GM18502 (cell line): ENCODE measurements at regions not wholly inside any gene's neighbourhood (a gene's known extent, or its start where the extent isn't known, plus 50 kb on each side); places are given as distances from the start of the nearest gene placed in this dataset.
"Not testable (repeated sequence)": the region's sequence is repeated elsewhere in the genome, so short reads cannot be mapped to it uniquely, and the experiment has no call there.

Experiments
- ATAC-seq: cut with Tn5 transposase; IDR thresholded peaks from one replicate; pipeline ENCODE4 v1.9.1; 2021; ENCODE audit warnings: mild to moderate bottlenecking; ENCODE audit not compliant: unreplicated experiment, poor library complexity

DNA sequence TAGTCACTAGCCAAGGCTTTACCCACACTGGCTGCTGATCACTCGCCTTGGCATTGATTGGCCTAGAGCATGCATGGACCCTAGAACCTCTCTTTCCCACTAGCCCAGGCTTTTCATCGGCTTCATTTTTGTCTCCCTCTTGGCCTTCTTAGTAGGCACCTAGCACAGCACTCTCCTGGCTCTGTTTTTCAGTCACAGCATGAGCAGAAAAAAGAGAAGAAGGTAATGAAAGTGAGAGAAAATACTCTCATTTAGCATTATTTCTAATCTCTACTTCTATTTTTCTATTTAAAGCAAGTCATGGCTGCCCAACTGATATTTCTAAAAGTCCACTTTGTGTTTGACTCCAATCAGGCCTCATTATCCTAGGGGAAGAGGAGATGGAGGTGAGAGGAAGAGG, 267.2 kb downstream of the FBXO8 start:
- no peak for ATAC-seq

DNA sequence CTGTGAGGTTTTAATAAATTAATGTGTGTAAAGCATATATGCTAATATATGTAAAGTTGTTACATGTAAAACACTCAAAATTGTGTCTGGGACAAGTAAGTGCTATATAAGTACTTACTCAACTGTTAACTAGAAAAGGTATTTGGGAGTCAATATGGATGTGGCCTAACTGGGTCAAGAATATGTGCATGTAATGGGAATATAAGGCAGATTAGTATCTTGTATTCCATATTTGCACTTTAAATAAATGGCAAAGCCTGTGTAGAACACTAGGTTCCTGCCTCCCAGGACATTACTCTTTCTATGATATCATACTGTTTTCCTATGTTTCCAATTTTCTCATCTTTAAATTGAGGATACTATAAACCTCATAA, 270.6 kb downstream of the FBXO8 start:
- no peak for ATAC-seq

- ATAC-seq: no peak
Observed at GRCh38 chr4:174012135-174012885, 271.2 kb downstream of the FBXO8 start.

DNA sequence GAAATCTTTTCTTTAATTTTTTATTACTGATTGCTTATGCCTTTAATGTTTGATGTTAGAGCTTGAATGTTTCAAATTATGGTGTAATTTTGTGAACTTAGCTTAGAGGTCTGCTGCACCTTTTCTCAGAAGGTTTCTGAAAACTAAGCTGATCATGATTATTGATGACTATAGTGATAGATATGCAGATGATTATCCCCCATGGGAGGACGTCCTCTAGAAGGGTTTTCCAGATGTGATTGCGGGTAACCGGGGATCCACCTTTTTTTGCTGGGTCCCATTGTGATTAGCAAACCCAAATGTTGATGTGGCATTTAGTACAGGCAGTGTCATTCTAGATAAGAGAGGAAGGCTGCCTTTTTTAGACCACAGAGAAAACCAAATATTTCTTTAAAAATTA, 272.9 kb downstream of the FBXO8 start:
- no peak for ATAC-seq

- no peak for ATAC-seq
Observed at GRCh38 chr4:174009686-174010451, 273.6 kb downstream of the FBXO8 start.

- no peak for ATAC-seq
Observed at GRCh38 chr4:174005422-174005821, 278.0 kb downstream of the FBXO8 start.

GRCh38 chr4:173998471-173999144, 284.9 kb downstream of the FBXO8 start:
- ATAC-seq: no peak

DNA sequence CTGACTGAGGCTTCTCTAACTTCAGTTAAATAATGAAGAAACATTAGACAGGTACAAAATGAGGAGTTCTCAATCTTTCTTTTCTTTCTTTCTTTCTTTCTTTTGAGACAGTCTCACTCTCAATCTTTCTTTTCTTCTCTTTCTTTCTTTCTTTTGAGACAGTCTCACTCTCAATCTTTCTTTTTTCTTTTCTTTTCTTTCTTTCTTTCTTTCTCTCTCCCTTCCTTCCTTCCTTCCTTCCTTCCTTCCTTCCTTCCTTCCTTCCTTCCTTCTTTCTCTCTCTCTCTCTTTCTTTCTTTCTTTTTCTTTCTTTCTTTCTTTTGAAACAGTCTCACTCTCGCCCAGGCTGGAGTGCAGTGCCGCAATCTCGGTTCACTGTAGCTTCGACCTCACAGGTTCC, 287.7 kb downstream of the FBXO8 start:
- ATAC-seq: not testable (repeated sequence)

DNA sequence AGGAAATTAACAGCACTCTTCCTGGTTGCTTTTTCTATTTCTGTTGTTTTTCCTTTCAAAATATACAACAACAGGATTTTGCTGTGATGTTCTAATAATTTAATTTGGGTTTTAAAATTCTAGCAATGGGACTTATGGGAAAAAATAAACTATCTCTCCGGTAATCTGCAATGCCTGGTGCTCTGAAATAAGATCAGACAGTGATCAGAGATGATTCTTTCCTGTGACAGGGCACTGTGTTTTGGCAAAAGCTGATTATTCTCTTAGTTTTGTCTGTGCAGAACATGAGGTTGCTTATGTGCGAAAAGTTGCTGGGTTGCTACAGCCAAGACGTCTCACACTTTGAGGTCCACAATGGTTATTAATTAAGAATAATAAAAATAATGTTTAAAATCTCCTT, 291.7 kb downstream of the FBXO8 start:
- no peak for ATAC-seq

DNA sequence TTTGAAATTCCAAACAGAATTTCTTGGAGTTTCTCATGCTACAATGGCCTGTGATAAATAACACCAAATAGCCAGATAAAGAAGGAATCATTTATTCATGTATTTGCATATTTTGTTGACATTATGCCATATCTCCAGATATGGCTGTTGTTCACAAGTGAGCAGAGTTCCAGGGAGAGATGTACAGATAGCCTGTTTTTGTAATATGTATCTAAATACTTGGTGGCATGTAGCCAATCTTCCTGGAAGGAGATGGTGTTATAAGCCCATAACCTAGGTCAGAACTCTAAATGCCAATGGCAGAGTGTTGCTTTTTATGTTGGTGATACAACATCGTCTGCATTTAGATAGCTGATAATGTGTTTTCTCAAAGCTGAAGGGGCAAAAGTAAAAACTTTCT, 292.2 kb downstream of the FBXO8 start:
- no peak for ATAC-seq

- no peak for ATAC-seq
Observed at GRCh38 chr4:173990869-173991210, 292.6 kb downstream of the FBXO8 start.

GRCh38 chr4:173990126-173990868, 293.2 kb downstream of the FBXO8 start:
- ATAC-seq: peak; percentile 62

GRCh38 chr4:173963523-173963922, 319.9 kb downstream of the FBXO8 start:
- not testable (repeated sequence) for ATAC-seq

GRCh38 chr4:173960398-173960797, 323.1 kb downstream of the FBXO8 start:
- no peak for ATAC-seq

DNA sequence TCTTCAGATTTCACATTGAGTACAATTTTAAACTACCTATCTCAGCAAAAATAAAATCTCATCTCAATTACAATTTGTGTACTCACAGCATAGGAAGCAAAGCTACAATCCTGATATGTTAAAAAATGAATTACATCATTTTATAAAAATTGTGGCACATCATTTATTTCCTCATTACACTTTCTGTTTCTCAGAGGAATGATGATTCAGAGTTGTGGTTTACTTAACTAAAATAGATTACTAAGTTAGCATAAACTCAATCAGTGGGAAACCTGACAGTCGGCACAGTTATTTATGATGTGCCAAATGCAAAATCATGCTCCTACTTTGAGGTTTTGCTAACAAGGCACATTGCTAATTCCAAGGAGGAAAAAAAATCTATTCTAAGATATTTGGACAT, 325.0 kb downstream of the FBXO8 start:
- no peak for ATAC-seq

DNA sequence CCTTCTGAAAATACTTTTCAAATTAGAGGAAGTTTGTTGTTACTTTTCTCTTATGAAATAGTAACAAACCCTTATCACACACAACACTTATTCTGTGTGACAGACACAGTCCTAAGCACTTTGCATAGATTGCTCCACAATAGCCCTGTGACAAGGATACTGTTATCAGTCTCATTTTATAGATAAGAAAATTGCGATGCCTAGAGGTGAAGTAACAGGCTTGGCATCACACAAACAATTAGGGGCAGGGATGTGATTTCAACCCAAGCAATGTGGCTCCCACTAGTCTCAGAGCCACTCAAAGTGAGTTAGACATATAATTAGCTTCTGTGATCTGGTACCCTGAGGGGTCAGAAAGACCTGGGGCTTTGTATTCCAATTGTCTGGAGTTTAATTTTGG, 339.9 kb downstream of the FBXO8 start:
- ATAC-seq: no peak

- no peak for ATAC-seq
Observed at GRCh38 chr4:173940146-173940545, 343.3 kb downstream of the FBXO8 start.

DNA sequence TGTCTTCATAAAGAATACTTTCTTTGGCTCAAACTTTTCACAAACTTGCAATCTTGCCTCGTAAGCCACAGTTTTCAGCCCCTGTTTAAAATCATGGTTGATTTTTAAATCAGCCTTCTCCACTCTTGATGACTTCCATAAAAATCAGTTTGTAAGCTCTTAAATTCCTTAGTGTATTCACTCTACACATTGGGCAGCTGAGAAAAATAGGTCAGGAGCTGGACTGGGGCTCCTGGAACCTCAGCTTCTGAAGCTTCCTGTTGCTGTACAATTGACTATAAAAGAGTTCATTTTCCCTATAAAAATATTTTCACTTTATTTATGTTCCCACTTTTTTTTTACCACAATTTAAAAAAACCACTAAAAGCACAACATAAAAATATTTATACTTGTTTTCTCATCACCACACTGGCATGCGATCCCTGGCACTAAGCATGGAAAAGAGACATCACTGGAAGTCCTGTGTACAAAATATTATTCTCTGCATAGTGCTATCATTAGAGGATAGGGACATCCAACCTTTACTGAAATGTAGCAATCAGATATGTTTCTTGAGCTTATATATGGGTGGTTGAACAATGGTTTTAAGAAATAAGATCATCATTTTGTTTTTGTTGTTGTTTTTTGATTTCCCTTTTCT, 345.7 kb downstream of the FBXO8 start:
- ATAC-seq: no peak

DNA sequence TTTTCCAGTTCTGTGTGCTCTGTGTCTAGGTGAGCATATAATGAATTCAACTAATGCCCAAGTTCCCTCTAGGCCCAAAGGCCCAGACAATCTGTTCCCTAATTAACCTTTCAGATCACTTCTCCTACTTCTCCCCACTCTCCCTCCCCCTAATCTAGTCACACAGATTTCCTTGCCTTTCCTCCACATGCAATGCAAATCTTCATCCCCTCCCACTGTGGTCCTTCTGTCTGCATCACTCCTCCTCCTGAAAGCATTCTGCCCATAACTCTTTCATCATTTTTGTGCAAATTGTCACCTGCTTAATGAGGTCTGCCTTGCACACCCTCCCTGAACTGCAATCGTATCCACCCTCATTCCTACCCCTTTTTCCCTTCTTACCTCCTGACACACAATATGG, 346.6 kb downstream of the FBXO8 start:
- no peak for ATAC-seq
